GM23338 (cell line): ENCODE measurements at regions not wholly inside any gene's neighbourhood (a gene's known extent, or its start where the extent isn't known, plus 50 kb on each side); places are given as distances from the start of the nearest gene placed in this dataset.

ENCODE experiments used
- CREB1 ChIP-seq: fragments of 250-450 bp; sonication (Bioruptor Pico); IDR thresholded peaks from 2 replicates; pipeline ENCODE4 v1.5.0; 2020; ENCODE audit warnings: low read depth, mild to moderate bottlenecking, moderate library complexity
- CTCF ChIP-seq, 2 experiments: fragments of 200-600 bp in 1 of 2; sonication (generic) in 1 of 2; conservative IDR thresholded peaks; 2 replicates each; pipeline versions ENCODE4 v1.5.1 to v1.6.1; 2016 to 2017; ENCODE audit warnings: antibody characterized with exemption in 2 of 2, low read depth in 2 of 2, mild to moderate bottlenecking in 2 of 2, moderate library complexity in 1 of 2
- EZH2 ChIP-seq: fragments of 200-600 bp; sonication (generic); IDR thresholded peaks from one replicate; pipeline ENCODE4 v1.8.0; 2017; ENCODE audit warnings: antibody characterized with exemption, mild to moderate bottlenecking, low read depth; ENCODE audit not compliant: unreplicated experiment
- EZH2phosphoT487 ChIP-seq: fragments of 200-600 bp; sonication (generic); IDR thresholded peaks from one replicate; pipeline ENCODE4 v1.8.1; 2018; ENCODE audit warnings: antibody characterized with exemption; ENCODE audit not compliant: unreplicated experiment
- POLR2AphosphoS5 ChIP-seq: IDR thresholded peaks from 2 replicates; pipeline ENCODE4 v1.6.1; 2016; ENCODE audit warnings: antibody characterized with exemption, low read depth
- ZNF331 ChIP-seq: fragments of 250-450 bp; sonication (Bioruptor Pico); IDR thresholded peaks from 2 replicates; pipeline ENCODE4 v1.5.0; 2020; ENCODE audit warnings: low read depth, mild to moderate bottlenecking, moderate library complexity
- ZNF462 ChIP-seq: fragments of 250-450 bp; sonication (Bioruptor Pico); IDR thresholded peaks from 2 replicates; pipeline ENCODE4 v1.5.0; 2020; ENCODE audit warnings: mild to moderate bottlenecking, moderate library complexity

- no peak for TF ChIP-seq EZH2
- TF ChIP-seq ZNF331 (CRISPR knock-in tag): no peak
- TF ChIP-seq CTCF (conservative IDR thresholded peaks at IDR 0.05; ENCODE audit: low read depth in 2 of 2): no peak
- no peak for TF ChIP-seq EZH2phosphoT487
- TF ChIP-seq POLR2AphosphoS5: no peak
- no peak for TF ChIP-seq ZNF462 (CRISPR knock-in tag)
- TF ChIP-seq CREB1 (CRISPR knock-in tag): no peak
Observed at GRCh38 chr4:122086338-122087065, 65.6 kb upstream of the BLTP1 start.
